HL-60 (cell line): ENCODE measurements at regions not wholly inside any gene's neighbourhood (a gene's known extent, or its start where the extent isn't known, plus 50 kb on each side); places are given as distances from the start of the nearest gene placed in this dataset.

Experiments used
- DNase-seq, 2 experiments: peaks; one replicate each; pipeline ENCODE4 v3.0.0-alpha.2; 2010 to 2020; ENCODE audit warnings: low read depth in 1 of 2, low spot score in 1 of 2
- H3K27ac ChIP-seq: fragments of 250-450 bp; sonication (Bioruptor Pico); replicated peaks from 2 replicates; pipeline ENCODE4 v1.5.1; 2020; ENCODE audit warnings: mild to moderate bottlenecking, moderate library complexity
- H3K27me3 ChIP-seq: fragments of 250-450 bp; sonication (Bioruptor Pico); 2 replicates; pipeline ENCODE4 v1.5.1; 2021; ENCODE audit warnings: mild to moderate bottlenecking, moderate library complexity; ENCODE audit not compliant: insufficient read depth, poor library complexity, severe bottlenecking
- H3K4me3 ChIP-seq: replicated peaks from 2 replicates; pipeline ENCODE4 v1.5.1; 2011; ENCODE audit warnings: mild to moderate bottlenecking, control low read depth, low read length; ENCODE audit not compliant: insufficient read depth
- GABPA ChIP-seq: IDR thresholded peaks from 2 replicates; pipeline ENCODE4 v1.6.1; 2012; ENCODE audit warnings: low read depth
- POLR2AphosphoS5 ChIP-seq: IDR thresholded peaks from 2 replicates; pipeline ENCODE4 v1.6.1; 2012; ENCODE audit warnings: low read depth
- SPI1 ChIP-seq: IDR thresholded peaks from 2 replicates; pipeline ENCODE4 v1.6.1; 2012; ENCODE audit warnings: low read depth, mild to moderate bottlenecking, borderline replicate concordance
- TF ChIP-seq, protein P1 (sequence below): IDR thresholded peaks from one replicate; pipeline ENCODE4 v1.5.1; 2011; ENCODE audit warnings: low read length, control low read depth, inconsistent platforms; ENCODE audit not compliant: insufficient read depth
- TF ChIP-seq, protein P2 (sequence below): IDR thresholded peaks from 2 replicates; pipeline ENCODE4 v1.6.1; 2012; ENCODE audit warnings: low read depth; ENCODE audit not compliant: insufficient replicate concordance

DNA sequence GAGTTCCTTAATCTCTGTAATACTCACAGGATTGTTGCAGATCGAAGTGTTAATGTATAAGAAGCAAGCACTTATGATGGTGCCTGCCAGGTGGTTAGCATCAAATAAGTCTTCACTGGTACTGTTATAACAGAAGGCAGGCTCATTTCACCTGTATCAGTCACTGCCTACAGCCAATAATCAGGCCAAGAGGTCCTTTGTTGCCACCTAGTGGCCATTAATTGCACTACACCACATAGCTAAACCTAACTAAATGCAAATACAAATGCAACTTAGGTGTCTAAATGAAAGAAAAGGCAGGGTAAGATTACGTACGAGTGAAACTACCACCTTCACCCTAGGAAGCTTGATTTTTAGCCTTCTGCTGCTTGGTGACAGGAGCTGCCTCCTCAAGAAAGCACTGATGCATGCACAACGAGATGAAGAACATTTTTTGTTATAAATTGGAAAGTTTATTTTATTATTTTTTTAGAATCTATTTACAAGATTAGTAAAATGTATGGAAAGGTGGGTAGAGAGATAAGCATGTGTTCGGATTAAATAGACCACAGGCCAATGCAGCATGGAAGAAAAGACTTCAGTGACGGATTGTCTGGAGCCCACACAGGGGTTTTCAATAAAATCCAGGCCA is 334.8 kb upstream of the CAMK1G start:
- TF ChIP-seq, protein P1, sequence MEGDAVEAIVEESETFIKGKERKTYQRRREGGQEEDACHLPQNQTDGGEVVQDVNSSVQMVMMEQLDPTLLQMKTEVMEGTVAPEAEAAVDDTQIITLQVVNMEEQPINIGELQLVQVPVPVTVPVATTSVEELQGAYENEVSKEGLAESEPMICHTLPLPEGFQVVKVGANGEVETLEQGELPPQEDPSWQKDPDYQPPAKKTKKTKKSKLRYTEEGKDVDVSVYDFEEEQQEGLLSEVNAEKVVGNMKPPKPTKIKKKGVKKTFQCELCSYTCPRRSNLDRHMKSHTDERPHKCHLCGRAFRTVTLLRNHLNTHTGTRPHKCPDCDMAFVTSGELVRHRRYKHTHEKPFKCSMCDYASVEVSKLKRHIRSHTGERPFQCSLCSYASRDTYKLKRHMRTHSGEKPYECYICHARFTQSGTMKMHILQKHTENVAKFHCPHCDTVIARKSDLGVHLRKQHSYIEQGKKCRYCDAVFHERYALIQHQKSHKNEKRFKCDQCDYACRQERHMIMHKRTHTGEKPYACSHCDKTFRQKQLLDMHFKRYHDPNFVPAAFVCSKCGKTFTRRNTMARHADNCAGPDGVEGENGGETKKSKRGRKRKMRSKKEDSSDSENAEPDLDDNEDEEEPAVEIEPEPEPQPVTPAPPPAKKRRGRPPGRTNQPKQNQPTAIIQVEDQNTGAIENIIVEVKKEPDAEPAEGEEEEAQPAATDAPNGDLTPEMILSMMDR, result peak; percentile 91
- TF ChIP-seq, protein P2, sequence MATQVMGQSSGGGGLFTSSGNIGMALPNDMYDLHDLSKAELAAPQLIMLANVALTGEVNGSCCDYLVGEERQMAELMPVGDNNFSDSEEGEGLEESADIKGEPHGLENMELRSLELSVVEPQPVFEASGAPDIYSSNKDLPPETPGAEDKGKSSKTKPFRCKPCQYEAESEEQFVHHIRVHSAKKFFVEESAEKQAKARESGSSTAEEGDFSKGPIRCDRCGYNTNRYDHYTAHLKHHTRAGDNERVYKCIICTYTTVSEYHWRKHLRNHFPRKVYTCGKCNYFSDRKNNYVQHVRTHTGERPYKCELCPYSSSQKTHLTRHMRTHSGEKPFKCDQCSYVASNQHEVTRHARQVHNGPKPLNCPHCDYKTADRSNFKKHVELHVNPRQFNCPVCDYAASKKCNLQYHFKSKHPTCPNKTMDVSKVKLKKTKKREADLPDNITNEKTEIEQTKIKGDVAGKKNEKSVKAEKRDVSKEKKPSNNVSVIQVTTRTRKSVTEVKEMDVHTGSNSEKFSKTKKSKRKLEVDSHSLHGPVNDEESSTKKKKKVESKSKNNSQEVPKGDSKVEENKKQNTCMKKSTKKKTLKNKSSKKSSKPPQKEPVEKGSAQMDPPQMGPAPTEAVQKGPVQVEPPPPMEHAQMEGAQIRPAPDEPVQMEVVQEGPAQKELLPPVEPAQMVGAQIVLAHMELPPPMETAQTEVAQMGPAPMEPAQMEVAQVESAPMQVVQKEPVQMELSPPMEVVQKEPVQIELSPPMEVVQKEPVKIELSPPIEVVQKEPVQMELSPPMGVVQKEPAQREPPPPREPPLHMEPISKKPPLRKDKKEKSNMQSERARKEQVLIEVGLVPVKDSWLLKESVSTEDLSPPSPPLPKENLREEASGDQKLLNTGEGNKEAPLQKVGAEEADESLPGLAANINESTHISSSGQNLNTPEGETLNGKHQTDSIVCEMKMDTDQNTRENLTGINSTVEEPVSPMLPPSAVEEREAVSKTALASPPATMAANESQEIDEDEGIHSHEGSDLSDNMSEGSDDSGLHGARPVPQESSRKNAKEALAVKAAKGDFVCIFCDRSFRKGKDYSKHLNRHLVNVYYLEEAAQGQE, result no peak
- TF ChIP-seq SPI1 (no peak), GABPA (no peak), POLR2AphosphoS5 (no peak)
- Histone ChIP-seq H3K4me3 (no peak overlapping the region), H3K27me3 (no peaks in the 10 kb centered on the region), H3K27ac (no peak overlapping the region)
- peak; percentile 6 to 43 for DNase-seq

DNA sequence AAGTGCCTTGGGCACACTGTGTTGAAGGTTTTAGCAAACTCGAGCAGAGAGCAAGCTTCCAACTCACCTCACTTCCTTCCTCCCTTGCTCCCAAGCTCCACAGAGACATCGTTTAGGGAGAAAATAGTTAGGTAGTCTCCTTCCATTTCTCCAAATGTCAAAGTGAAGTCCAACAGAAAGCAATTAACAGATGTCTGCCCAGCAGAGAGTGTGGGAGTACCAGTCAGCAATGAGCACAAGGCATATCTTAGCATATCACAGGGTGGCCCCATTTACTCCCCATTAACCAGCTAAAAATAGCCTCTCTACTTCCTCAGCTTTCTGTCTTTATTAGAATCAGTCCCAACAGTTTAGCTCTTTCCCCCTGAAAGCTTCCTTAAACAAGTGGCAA is 334.2 kb upstream of the CAMK1G start:
- no peak for DNase-seq
- H3K27me3 ChIP-seq, result no peaks in the 10 kb centered on the region
- TF ChIP-seq GABPA (no peak), POLR2AphosphoS5 (no peak), SPI1 (no peak)
- TF ChIP-seq, protein P1, result no peak
- TF ChIP-seq, protein P2, result no peak
- H3K4me3 ChIP-seq, result no peak overlapping the region
- no peak overlapping the region for H3K27ac ChIP-seq

DNA sequence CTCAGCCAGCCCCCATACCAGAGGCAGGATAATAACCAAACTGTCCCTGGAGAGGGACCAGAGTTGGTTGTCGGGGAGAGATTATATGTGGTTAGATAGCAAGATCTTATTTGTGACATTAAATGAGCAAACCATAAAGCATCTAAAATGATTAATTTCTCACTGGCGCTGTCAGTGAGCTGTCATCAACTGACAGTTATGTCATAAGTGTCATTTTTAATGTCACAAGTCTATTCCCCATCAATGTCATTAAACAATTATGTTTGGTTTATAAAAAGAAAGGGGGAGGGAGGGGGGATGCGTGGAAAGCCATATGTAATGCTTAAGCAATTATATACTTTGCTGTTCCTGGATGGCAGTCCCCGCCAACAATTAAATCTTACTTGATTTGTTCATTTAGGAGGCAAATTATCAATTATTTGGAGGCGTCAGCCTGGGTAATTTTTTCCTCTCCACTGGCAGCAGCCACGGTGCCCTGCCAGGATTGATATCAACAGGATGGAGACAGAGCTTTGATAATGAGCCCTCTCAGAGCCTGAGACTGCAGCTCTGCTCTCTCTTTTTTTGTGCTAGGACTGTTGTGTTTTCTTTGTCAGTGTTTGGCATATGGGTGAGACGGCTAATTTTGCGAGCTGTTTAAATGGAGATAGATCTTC is 333.6 kb upstream of the CAMK1G start:
- Histone ChIP-seq H3K27ac (no peak overlapping the region), H3K27me3 (no peaks in the 10 kb centered on the region), H3K4me3 (no peak overlapping the region)
- TF ChIP-seq GABPA, result no peak
- no peak for TF ChIP-seq POLR2AphosphoS5
- TF ChIP-seq, protein P1, result no peak
- no peak for TF ChIP-seq SPI1
- TF ChIP-seq, protein P2, result no peak
- DNase-seq, result no peak
